ENCODE measurements at regions not wholly inside any gene's neighbourhood (a gene's known extent, or its start where the extent isn't known, plus 50 kb on each side); places are given as distances from the start of the nearest gene placed in this dataset.
A peak's percentile ranks its signal among the peaks of the same experiment; 100 is the strongest.

DNA sequence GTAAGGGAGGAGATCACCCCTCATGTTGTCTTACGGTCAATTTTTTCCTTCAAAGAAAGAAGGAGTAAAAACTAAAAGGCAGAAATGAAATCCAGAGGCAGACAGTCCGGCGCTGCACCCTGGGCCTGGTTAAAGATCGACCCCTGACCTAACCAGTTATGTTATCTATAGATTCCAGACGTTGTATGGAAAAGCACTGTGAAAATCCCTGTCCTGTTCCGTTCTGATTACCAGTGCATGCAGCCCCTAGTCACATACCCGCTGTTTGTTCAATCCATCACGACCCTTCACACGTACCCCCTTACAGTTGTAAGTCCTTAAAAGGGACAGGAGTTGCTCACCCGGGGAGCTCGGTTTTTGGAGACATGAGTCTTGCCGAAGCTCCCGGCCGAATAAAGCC lies 105.6 kb upstream of the JADE1 start:
- no peaks in the 10 kb centered on the region for H3K27me3 Mint-ChIP-seq (ENCODE audit: low read depth, poor library complexity)
- H3K9me3 Mint-ChIP-seq: peaks cover 7% of the 10 kb centered on the region
- TF ChIP-seq, protein P1, sequence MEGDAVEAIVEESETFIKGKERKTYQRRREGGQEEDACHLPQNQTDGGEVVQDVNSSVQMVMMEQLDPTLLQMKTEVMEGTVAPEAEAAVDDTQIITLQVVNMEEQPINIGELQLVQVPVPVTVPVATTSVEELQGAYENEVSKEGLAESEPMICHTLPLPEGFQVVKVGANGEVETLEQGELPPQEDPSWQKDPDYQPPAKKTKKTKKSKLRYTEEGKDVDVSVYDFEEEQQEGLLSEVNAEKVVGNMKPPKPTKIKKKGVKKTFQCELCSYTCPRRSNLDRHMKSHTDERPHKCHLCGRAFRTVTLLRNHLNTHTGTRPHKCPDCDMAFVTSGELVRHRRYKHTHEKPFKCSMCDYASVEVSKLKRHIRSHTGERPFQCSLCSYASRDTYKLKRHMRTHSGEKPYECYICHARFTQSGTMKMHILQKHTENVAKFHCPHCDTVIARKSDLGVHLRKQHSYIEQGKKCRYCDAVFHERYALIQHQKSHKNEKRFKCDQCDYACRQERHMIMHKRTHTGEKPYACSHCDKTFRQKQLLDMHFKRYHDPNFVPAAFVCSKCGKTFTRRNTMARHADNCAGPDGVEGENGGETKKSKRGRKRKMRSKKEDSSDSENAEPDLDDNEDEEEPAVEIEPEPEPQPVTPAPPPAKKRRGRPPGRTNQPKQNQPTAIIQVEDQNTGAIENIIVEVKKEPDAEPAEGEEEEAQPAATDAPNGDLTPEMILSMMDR (IDR thresholded peaks at IDR 0.05): no peak
- no peak overlapping the region for H3K4me3 Mint-ChIP-seq
- no peak for DNase-seq
- no peak overlapping the region for H3K27ac Mint-ChIP-seq
- H3K36me3 Mint-ChIP-seq (ENCODE audit: low read depth): no peaks in the 10 kb centered on the region
- H3K4me1 Mint-ChIP-seq: peaks cover under 1% of the 10 kb centered on the region

DNA sequence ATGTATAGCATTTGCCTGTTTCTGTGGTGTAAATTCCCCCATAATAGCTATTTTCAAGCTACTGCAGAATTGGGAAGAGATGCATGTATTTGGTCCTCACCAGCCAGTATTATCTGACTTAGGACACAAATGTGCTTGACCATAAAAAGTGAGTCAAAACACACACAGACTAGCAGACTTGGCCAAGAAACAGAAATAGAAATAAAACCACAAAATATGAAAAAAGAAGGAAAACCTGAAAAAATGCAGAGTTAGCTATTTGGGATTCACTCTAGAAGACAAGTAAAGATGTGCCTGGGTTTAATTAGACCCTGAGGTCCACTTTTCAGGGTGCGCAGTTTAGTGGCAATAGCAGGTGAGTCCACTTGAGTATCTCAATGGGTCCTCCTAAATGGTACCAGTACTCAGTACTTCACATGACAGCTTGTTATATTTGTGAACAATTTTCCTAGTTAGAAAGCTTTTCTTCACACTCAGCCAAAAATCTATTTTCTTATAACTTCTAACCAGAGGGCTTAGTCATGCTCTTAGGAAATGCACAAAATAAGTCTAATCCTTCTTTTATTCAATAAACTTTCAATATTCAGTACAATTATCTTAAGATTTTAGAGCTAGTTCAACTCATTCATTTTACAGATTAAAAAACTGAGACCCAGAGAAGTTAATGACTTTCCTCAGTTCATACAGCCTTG lies 108.7 kb upstream of the JADE1 start:
- Mint-ChIP-seq H3K27ac (peak overlapping the region; percentile 48), H3K4me1 (no peaks in the 10 kb centered on the region), H3K9me3 (peaks cover 7% of the 10 kb centered on the region), H3K36me3 (ENCODE audit: low read depth) (no peaks in the 10 kb centered on the region), H3K27me3 (ENCODE audit: low read depth, poor library complexity) (peaks cover 2% of the 10 kb centered on the region), H3K4me3 (no peak overlapping the region)
- DNase-seq: no peak
- TF ChIP-seq, protein P1 (IDR thresholded peaks at IDR 0.05): no peak

DNA sequence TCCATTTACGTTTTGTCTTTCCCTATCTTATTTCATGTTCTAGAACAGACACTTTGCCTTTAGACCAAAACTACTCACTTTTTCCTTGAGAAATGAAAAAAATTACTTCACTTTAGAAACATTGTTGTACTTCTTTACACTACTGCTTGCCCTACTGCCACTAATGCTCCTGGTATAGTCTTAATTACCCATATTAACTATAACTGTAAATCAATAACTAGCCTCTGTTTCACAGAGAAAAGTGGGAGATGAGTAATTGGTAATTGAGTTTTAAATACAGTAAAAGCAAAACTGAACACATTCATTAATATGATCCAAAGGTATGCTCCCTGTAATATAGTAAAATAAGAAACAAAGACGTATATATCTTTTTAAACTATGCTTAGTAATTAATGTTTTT lies 111.1 kb upstream of the JADE1 start:
- H3K9me3 Mint-ChIP-seq: peaks cover 17% of the 10 kb centered on the region
- no peak overlapping the region for H3K4me3 Mint-ChIP-seq
- no peak for DNase-seq
- H3K36me3 Mint-ChIP-seq (ENCODE audit: low read depth): no peaks in the 10 kb centered on the region
- TF ChIP-seq, protein P1 (IDR thresholded peaks at IDR 0.05): no peak
- H3K4me1 Mint-ChIP-seq: no peaks in the 10 kb centered on the region
- peaks cover 5% of the 10 kb centered on the region for H3K27me3 Mint-ChIP-seq (ENCODE audit: low read depth, poor library complexity)
- H3K27ac Mint-ChIP-seq: no peak overlapping the region

DNA sequence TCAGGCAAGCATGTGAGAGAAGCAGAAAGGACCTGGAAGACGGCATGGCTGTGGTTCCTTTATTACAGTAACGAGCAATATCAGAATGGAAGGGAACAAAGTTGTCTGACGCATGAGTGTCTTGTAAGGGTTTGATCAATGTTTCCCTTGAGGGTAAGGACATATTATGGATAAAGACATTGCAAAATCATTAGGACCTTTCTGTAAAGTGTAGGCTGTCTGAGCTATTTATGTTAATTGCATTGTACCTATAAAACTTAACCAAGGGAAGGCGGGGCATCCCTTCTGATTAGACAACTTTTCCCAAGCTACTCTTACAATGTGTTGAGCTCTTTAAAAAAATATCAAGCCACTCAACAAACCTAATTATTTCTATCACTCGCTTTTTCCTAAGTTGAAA lies 112.2 kb upstream of the JADE1 start:
- H3K4me3 Mint-ChIP-seq: no peak overlapping the region
- H3K9me3 Mint-ChIP-seq: peaks cover 21% of the 10 kb centered on the region
- peaks cover 8% of the 10 kb centered on the region for H3K27me3 Mint-ChIP-seq (ENCODE audit: low read depth, poor library complexity)
- DNase-seq: no peak
- no peaks in the 10 kb centered on the region for H3K4me1 Mint-ChIP-seq
- peak overlapping the region; percentile 85 for H3K27ac Mint-ChIP-seq
- H3K36me3 Mint-ChIP-seq (ENCODE audit: low read depth): no peaks in the 10 kb centered on the region
- TF ChIP-seq, protein P1 (IDR thresholded peaks at IDR 0.05): no peak

DNA sequence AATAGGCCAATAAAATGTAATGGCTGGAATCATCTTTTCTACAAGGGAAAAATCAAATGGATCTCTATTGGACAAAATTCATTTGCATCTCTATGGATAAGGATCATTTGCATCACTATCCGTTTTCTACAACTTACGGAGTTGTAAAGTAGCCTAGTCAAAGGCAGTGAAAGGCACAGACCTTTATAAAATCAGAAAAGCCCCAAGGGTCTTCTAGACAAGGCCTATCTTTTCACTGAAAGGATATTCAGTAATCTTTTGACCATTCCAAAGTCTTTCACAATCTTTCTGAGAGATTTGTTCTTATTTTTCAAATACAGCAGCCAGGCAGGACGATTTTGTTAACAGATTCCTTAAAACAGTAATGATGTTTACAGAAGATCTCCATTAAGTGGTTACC lies 119.5 kb upstream of the JADE1 start:
- Mint-ChIP-seq H3K9me3 (peaks cover 41% of the 10 kb centered on the region), H3K27me3 (ENCODE audit: low read depth, poor library complexity) (peaks cover 9% of the 10 kb centered on the region), H3K4me3 (no peak overlapping the region), H3K36me3 (ENCODE audit: low read depth) (peaks cover 8% of the 10 kb centered on the region), H3K27ac (no peak overlapping the region), H3K4me1 (peaks cover 5% of the 10 kb centered on the region)
- TF ChIP-seq, protein P1 (IDR thresholded peaks at IDR 0.05): no peak
- DNase-seq: no peak

DNA sequence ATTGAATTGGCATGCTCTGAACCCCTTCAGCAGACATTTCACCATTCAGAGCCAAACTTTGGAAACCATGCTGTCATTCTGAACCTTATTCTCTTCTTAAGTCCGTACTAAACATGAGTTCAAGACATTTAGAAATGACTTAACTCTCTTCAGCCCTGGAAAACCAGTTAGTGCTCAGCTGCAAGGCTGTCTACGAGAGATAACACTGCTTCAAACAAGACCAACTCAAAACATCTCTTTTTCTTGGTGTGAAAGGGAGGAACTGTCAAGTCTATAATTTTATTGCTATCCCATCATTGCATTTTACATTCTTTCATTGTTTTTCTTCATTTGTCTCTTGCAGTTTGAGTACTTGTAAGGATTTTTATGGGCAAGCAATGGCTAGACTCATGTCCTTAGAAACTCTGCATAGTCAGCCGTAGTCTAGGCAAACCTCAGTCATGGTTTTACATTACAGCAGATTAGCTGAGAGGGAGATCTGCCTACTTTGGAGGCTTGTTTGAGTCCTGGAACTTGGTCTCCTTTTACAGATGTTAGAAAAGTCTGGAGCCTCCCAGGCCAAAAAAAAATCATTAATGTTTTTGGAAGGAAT lies 120.6 kb upstream of the JADE1 start:
- peaks cover 5% of the 10 kb centered on the region for H3K4me1 Mint-ChIP-seq
- TF ChIP-seq, protein P1 (IDR thresholded peaks at IDR 0.05): no peak
- H3K27ac Mint-ChIP-seq: peak overlapping the region; percentile 35
- H3K9me3 Mint-ChIP-seq: peaks cover 38% of the 10 kb centered on the region
- peaks cover 10% of the 10 kb centered on the region for H3K27me3 Mint-ChIP-seq (ENCODE audit: low read depth, poor library complexity)
- no peak overlapping the region for H3K4me3 Mint-ChIP-seq
- H3K36me3 Mint-ChIP-seq (ENCODE audit: low read depth): peaks cover 8% of the 10 kb centered on the region
- no peak for DNase-seq

All from nephron progenitor cell (in vitro differentiated cells).